Breast epithelium (tissue), 4 donors: ENCODE measurements at regions not wholly inside any gene's neighbourhood (a gene's known extent, or its start where the extent isn't known, plus 50 kb on each side); places are given as distances from the start of the nearest gene placed in this dataset.
"Not testable (repeated sequence)": the region's sequence is repeated elsewhere in the genome, so short reads cannot be mapped to it uniquely, and the experiment has no call there.

Experiments
- DNase-seq, 2 donors: peaks; one replicate each; pipeline ENCODE4 v3.0.0-alpha.2; 2019; ENCODE audit warnings: low spot score in 2 of 2
- H3K27ac ChIP-seq, 2 donors: fragments of 200-600 bp; sonication (generic) in 1 of 2; one replicate each; pipeline ENCODE4 v1.5.1; 2016 to 2019; ENCODE audit warnings: mild to moderate bottlenecking in 1 of 2
- H3K27me3 ChIP-seq, 2 donors: fragments of 200-600 bp; sonication (generic) in 1 of 2; one replicate each; pipeline versions ENCODE4 v1.5.1 to v1.6.0; 2017 to 2019; ENCODE audit warnings: control low read depth in 1 of 2, mild to moderate bottlenecking in 1 of 2
- H3K36me3 ChIP-seq: fragments of 200-600 bp; one replicate; pipeline ENCODE4 v1.5.1; 2019
- H3K4me1 ChIP-seq, 2 donors: fragments of 200-600 bp; sonication (generic); one replicate each; pipeline ENCODE4 v1.5.1; 2016 to 2019; ENCODE audit warnings: control low read depth in 1 of 2
- H3K4me3 ChIP-seq, 3 donors: fragments of 200-600 bp; sonication (generic); 1 replicate in 2 of 3; 2 replicates in 1 of 3; pipeline ENCODE4 v1.5.1; 2016 to 2019; ENCODE audit warnings: mild to moderate bottlenecking in 3 of 3, moderate library complexity in 2 of 3
- H3K9me3 ChIP-seq, 2 donors: fragments of 200-600 bp; sonication (generic) in 1 of 2; one replicate each; pipeline ENCODE4 v1.5.1; 2016 to 2019; ENCODE audit warnings: control low read depth in 1 of 2
- CTCF ChIP-seq, 3 donors: fragments of 450-650 bp; IDR thresholded peaks; one replicate each; pipeline ENCODE4 v1.5.1; 2016 to 2017; ENCODE audit warnings: antibody characterized with exemption in 3 of 3, mild to moderate bottlenecking in 3 of 3, moderate library complexity in 3 of 3
- POLR2A ChIP-seq: fragments of 450-650 bp; IDR thresholded peaks from one replicate; pipeline ENCODE4 v1.6.1; 2016; ENCODE audit warnings: antibody characterized with exemption, mild to moderate bottlenecking, moderate library complexity
- POLR2AphosphoS5 ChIP-seq, 3 donors: sonication (generic); formaldehyde crosslinking; IDR thresholded peaks; one replicate each; pipeline ENCODE4 v1.6.1; 2017; ENCODE audit warnings: antibody characterized with exemption in 3 of 3
- intact Hi-C: fragments of 100-400 bp; cut with DNase I; formaldehyde crosslinking; loops from one replicate; pipeline ENCODE4 v1.15.1; 2023; ENCODE audit warnings: low total_unique reads

- Histone ChIP-seq H3K27ac (no peak overlapping the region), H3K36me3 (no peaks in the 10 kb centered on the region), H3K9me3 (no peaks in the 10 kb centered on the region), H3K27me3 (no peaks in the 10 kb centered on the region), H3K4me1 (no peaks in the 10 kb centered on the region), H3K4me3 (no peak overlapping the region)
- intact Hi-C loops, result no loop called here
- DNase-seq, result no peak
- TF ChIP-seq CTCF (IDR thresholded peaks at IDR 0.05), result no peak
- TF ChIP-seq POLR2A, result no peak
- no peak for TF ChIP-seq POLR2AphosphoS5 (IDR thresholded peaks at IDR 0.05)
Observed at GRCh38 chr4:71107726-71108125, 114.3 kb downstream of the DCK start.

- no peak overlapping the region for H3K27ac ChIP-seq
- TF ChIP-seq CTCF (IDR thresholded peaks at IDR 0.05) (no peak), POLR2A (no peak), POLR2AphosphoS5 (IDR thresholded peaks at IDR 0.05) (no peak)
- DNase-seq, result no peak
- H3K9me3 ChIP-seq, result peaks cover 0 to 3% of the 10 kb centered on the region in 2 donors
- intact Hi-C loops, result no loop called here
- no peak overlapping the region for H3K4me3 ChIP-seq
- H3K4me1 ChIP-seq, result no peaks in the 10 kb centered on the region
- no peaks in the 10 kb centered on the region for H3K27me3 ChIP-seq
- H3K36me3 ChIP-seq, result no peaks in the 10 kb centered on the region
Observed at GRCh38 chr4:71110499-71110898, 117.0 kb downstream of the DCK start.

GRCh38 chr4:71111133-71111532 lies 117.7 kb downstream of the DCK start:
- H3K36me3 ChIP-seq, DNase-seq, H3K27me3 ChIP-seq, H3K4me3 ChIP-seq, H3K4me1 ChIP-seq, H3K9me3 ChIP-seq, H3K27ac ChIP-seq, intact Hi-C loops: not testable (repeated sequence)

- Histone ChIP-seq H3K4me3 (no peak overlapping the region), H3K9me3 (peaks cover 0 to 3% of the 10 kb centered on the region in 2 donors), H3K36me3 (no peaks in the 10 kb centered on the region), H3K27me3 (no peaks in the 10 kb centered on the region), H3K4me1 (no peaks in the 10 kb centered on the region), H3K27ac (no peak overlapping the region)
- DNase-seq, result no peak
- intact Hi-C loops, result no loop called here
- TF ChIP-seq POLR2A, result no peak
- no peak for TF ChIP-seq POLR2AphosphoS5 (IDR thresholded peaks at IDR 0.05)
- no peak for TF ChIP-seq CTCF (IDR thresholded peaks at IDR 0.05)
Observed at GRCh38 chr4:71113294-71113693, 119.8 kb downstream of the DCK start.

- H3K4me3 ChIP-seq, result no peak overlapping the region
- H3K9me3 ChIP-seq, result peaks cover 0 to 8% of the 10 kb centered on the region in 2 donors
- no peak for DNase-seq
- H3K27ac ChIP-seq, result no peak overlapping the region
- H3K27me3 ChIP-seq, result no peaks in the 10 kb centered on the region
- H3K4me1 ChIP-seq, result no peaks in the 10 kb centered on the region
- no peak for TF ChIP-seq POLR2AphosphoS5 (IDR thresholded peaks at IDR 0.05)
- TF ChIP-seq POLR2A, result no peak
- no peak for TF ChIP-seq CTCF (IDR thresholded peaks at IDR 0.05)
- intact Hi-C loops, result no loop called here
- H3K36me3 ChIP-seq, result no peaks in the 10 kb centered on the region
Observed at GRCh38 chr4:71120831-71121524, 127.5 kb downstream of the DCK start.

GRCh38 chr4:71123951-71124350 lies 130.5 kb downstream of the DCK start:
- Histone ChIP-seq H3K36me3 (no peaks in the 10 kb centered on the region), H3K9me3 (peaks cover 0 to 8% of the 10 kb centered on the region in 2 donors), H3K27me3 (no peaks in the 10 kb centered on the region), H3K4me3 (no peak overlapping the region), H3K4me1 (no peaks in the 10 kb centered on the region), H3K27ac (no peak overlapping the region)
- no peak for TF ChIP-seq CTCF (IDR thresholded peaks at IDR 0.05)
- TF ChIP-seq POLR2A, result no peak
- TF ChIP-seq POLR2AphosphoS5 (IDR thresholded peaks at IDR 0.05), result no peak
- DNase-seq, result no peak
- intact Hi-C loops, result no loop called here
